ENCODE measurements at regions not wholly inside any gene's neighbourhood (a gene's known extent, or its start where the extent isn't known, plus 50 kb on each side); places are given as distances from the start of the nearest gene placed in this dataset.

DNA sequence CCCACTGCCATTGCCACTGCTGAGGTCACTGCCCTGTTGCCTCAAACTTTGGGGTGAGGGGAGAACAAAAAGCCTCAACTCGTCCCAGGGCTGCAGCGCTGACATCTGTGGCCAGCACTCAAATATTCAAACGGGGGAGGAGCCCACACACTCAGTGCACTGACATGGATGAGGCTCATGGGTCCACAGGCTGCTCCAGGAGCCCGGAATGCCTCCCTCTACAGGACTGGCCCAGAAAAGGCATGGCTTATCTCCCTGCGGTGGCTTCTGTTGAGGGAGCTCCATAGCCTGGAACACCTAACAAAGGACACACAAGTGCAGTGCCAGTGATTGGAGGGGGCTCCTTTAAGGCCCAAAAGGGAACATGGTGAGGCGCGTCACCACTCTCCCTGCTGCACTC is 341.1 kb upstream of the LUZP2 start:
- Histone ChIP-seq H3K9me3 (ENCODE audit: low read depth) (no peaks in the 10 kb centered on the region), H2AFZ (replicated peaks) (no peak overlapping the region)
- peaks cover 7% of the 10 kb centered on the region for H3K4me1 Mint-ChIP-seq

DNA sequence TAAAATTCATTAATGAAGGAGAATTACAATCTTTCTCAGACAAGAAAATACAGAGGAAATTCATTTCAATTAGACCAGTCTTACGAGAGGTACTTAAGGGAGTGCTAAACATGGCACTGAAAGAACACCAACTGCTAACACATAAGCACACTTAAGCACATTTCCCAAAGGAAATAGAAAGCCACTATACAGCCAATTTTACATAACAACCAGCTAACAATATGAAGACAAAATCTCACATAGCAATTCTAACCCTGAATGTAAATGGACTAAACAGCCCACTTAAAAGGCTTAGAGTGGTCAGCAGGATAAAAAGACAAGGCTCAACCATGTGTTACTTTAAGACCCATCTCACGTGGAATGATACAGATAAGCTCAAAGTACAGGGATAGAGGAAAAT is 339.5 kb upstream of the LUZP2 start:
- Mint-ChIP-seq H3K36me3 (no peaks in the 10 kb centered on the region), H3K27ac (no peak overlapping the region), H3K4me3 (no peak overlapping the region), H3K9me3 (peaks cover 7% of the 10 kb centered on the region), H3K27me3 (ENCODE audit: insufficient read depth, low read depth) (no peaks in the 10 kb centered on the region), H3K4me1 (peaks cover 7% of the 10 kb centered on the region)
- Histone ChIP-seq H3K27ac (no peak overlapping the region), H3K27me3 (no peaks in the 10 kb centered on the region), H3K4me1 (no peaks in the 10 kb centered on the region), H4K20me1 (ENCODE audit: low read depth) (no peaks in the 10 kb centered on the region), H3F3A (ENCODE audit: low read depth) (no peaks in the 10 kb centered on the region), H3K79me2 (ENCODE audit: low read depth) (no peaks in the 10 kb centered on the region), H3K4me2 (no peak overlapping the region), H3K36me3 (no peaks in the 10 kb centered on the region), H2AFZ (replicated peaks) (no peak overlapping the region), H3K9ac (no peak overlapping the region), H3K9me3 (ENCODE audit: low read depth) (no peaks in the 10 kb centered on the region), H3K4me3 (no peak overlapping the region)
- DNase-seq (ENCODE audit: low spot score), result no peak
- TF ChIP-seq, protein P1, sequence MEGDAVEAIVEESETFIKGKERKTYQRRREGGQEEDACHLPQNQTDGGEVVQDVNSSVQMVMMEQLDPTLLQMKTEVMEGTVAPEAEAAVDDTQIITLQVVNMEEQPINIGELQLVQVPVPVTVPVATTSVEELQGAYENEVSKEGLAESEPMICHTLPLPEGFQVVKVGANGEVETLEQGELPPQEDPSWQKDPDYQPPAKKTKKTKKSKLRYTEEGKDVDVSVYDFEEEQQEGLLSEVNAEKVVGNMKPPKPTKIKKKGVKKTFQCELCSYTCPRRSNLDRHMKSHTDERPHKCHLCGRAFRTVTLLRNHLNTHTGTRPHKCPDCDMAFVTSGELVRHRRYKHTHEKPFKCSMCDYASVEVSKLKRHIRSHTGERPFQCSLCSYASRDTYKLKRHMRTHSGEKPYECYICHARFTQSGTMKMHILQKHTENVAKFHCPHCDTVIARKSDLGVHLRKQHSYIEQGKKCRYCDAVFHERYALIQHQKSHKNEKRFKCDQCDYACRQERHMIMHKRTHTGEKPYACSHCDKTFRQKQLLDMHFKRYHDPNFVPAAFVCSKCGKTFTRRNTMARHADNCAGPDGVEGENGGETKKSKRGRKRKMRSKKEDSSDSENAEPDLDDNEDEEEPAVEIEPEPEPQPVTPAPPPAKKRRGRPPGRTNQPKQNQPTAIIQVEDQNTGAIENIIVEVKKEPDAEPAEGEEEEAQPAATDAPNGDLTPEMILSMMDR (IDR thresholded peaks at IDR 0.05), result no peak
- no peak for TF ChIP-seq EZH2phosphoT487 (IDR thresholded peaks at IDR 0.05)

More for the DNA sequence above, 341.1 kb upstream of the LUZP2 start:
- H3K9ac ChIP-seq, result no peak overlapping the region
- H3K36me3 Mint-ChIP-seq, result no peaks in the 10 kb centered on the region
- H3K4me2 ChIP-seq, result no peak overlapping the region
- H3K4me1 ChIP-seq, result no peaks in the 10 kb centered on the region
- no peak overlapping the region for H3K4me3 ChIP-seq
- no peaks in the 10 kb centered on the region for H3K79me2 ChIP-seq (ENCODE audit: low read depth)
- H4K20me1 ChIP-seq (ENCODE audit: low read depth), result no peaks in the 10 kb centered on the region
- TF ChIP-seq EZH2phosphoT487 (IDR thresholded peaks at IDR 0.05) (no peak), EZH2 (IDR thresholded peaks at IDR 0.05) (no peak)
- TF ChIP-seq, protein P1 (IDR thresholded peaks at IDR 0.05), result peak; percentile 23
- no peak overlapping the region for H3K27ac ChIP-seq
- peak; percentile 37 for DNase-seq (ENCODE audit: low spot score)
- no peak overlapping the region for H3K4me3 Mint-ChIP-seq
- H3K36me3 ChIP-seq, result no peaks in the 10 kb centered on the region
- no peak overlapping the region for H3K27ac Mint-ChIP-seq
- peaks cover 4% of the 10 kb centered on the region for H3K9me3 Mint-ChIP-seq
- no peaks in the 10 kb centered on the region for H3F3A ChIP-seq (ENCODE audit: low read depth)
- no peaks in the 10 kb centered on the region for H3K27me3 ChIP-seq
- no peaks in the 10 kb centered on the region for H3K27me3 Mint-ChIP-seq (ENCODE audit: insufficient read depth, low read depth)

DNA sequence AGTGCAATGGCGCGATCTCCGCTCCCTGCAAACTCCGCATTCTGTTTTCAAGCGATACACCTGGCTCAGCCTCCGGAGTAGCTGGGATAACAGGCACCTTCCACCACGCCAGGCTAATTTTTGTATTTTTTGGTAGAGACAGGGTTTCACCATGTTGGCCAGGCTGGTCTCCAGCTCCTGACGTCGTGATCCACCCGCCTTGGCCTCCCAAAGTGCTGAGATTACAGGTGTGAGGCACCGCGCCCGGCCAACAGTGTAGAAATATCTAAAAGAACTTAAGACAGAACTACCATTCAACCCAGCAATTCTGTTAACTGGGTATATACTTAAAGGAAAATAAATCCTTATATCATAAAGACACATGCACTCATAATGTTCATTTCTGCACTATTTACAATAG is 335.3 kb upstream of the LUZP2 start:
- no peaks in the 10 kb centered on the region for H3K36me3 Mint-ChIP-seq
- Histone ChIP-seq H2AFZ (replicated peaks) (no peak overlapping the region), H3K27ac (no peak overlapping the region), H3K4me2 (no peak overlapping the region), H4K20me1 (ENCODE audit: low read depth) (no peaks in the 10 kb centered on the region), H3K27me3 (no peaks in the 10 kb centered on the region), H3F3A (ENCODE audit: low read depth) (no peaks in the 10 kb centered on the region), H3K4me1 (no peaks in the 10 kb centered on the region), H3K9ac (no peak overlapping the region), H3K4me3 (no peak overlapping the region), H3K9me3 (ENCODE audit: low read depth) (no peaks in the 10 kb centered on the region), H3K36me3 (no peaks in the 10 kb centered on the region), H3K79me2 (ENCODE audit: low read depth) (no peaks in the 10 kb centered on the region)
- H3K27me3 Mint-ChIP-seq (ENCODE audit: insufficient read depth, low read depth), result no peaks in the 10 kb centered on the region
- no peak overlapping the region for H3K4me3 Mint-ChIP-seq
- DNase-seq (ENCODE audit: low spot score), result no peak
- TF ChIP-seq EZH2 (IDR thresholded peaks at IDR 0.05) (no peak), EZH2phosphoT487 (IDR thresholded peaks at IDR 0.05) (no peak)
- TF ChIP-seq, protein P1 (IDR thresholded peaks at IDR 0.05), result no peak
- no peak overlapping the region for H3K27ac Mint-ChIP-seq
- H3K4me1 Mint-ChIP-seq, result peaks cover 7% of the 10 kb centered on the region
- peaks cover 9% of the 10 kb centered on the region for H3K9me3 Mint-ChIP-seq

Measured in neural progenitor cell (in vitro differentiated cells).